ENCODE measurements at regions not wholly inside any gene's neighbourhood (a gene's known extent, or its start where the extent isn't known, plus 50 kb on each side); places are given as distances from the start of the nearest gene placed in this dataset.
"Not testable (repeated sequence)": the region's sequence is repeated elsewhere in the genome, so short reads cannot be mapped to it uniquely, and the experiment has no call there.

DNA sequence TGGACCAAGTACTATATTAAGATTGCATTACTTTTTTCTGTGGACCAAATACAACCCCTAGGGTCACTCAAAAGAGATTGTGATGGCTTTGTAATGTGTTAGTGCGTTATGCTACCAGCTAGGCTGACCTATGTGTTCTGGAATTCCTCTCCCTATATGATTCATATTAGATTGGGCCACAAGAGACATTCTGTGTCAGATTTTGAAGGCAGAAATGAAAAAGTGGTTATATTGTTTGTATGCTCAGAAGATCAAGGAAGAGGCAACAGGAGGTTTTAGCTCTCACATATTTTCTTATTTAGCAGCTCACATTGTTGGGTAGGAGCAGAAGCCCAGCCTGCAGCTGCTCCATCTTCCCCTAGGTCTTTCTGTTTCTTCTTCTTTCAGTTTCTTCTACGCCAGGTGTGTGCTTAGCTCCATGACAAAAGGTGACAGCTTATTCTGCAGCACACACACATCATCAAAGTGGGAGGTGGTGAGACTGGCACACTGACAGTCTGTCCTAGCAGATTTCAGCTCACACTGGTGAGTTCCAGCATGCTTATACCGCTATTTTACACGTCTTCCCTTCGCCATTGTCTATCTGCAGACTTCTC lies 156.8 kb upstream of the UBE2E3 start:
- DNase-seq (ENCODE audit: low spot score) = no peak
- ChIA-PET CTCF (no interaction called here), POLR2A (ENCODE audit: low non-redundant PET) (no interaction called here)
- H3K27ac ChIP-seq = no peak overlapping the region
- TF ChIP-seq, protein P1, sequence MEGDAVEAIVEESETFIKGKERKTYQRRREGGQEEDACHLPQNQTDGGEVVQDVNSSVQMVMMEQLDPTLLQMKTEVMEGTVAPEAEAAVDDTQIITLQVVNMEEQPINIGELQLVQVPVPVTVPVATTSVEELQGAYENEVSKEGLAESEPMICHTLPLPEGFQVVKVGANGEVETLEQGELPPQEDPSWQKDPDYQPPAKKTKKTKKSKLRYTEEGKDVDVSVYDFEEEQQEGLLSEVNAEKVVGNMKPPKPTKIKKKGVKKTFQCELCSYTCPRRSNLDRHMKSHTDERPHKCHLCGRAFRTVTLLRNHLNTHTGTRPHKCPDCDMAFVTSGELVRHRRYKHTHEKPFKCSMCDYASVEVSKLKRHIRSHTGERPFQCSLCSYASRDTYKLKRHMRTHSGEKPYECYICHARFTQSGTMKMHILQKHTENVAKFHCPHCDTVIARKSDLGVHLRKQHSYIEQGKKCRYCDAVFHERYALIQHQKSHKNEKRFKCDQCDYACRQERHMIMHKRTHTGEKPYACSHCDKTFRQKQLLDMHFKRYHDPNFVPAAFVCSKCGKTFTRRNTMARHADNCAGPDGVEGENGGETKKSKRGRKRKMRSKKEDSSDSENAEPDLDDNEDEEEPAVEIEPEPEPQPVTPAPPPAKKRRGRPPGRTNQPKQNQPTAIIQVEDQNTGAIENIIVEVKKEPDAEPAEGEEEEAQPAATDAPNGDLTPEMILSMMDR (conservative IDR thresholded peaks at IDR 0.05; ENCODE audit: low read depth) = no peak

GRCh38 chr2:180819106-180819505 lies 161.3 kb upstream of the UBE2E3 start:
- no peak for DNase-seq (ENCODE audit: low spot score)
- ChIA-PET CTCF (no interaction called here), POLR2A (ENCODE audit: low non-redundant PET) (no interaction called here)
- TF ChIP-seq, protein P1 (conservative IDR thresholded peaks at IDR 0.05; ENCODE audit: low read depth) = no peak
- H3K27ac ChIP-seq = no peak overlapping the region

- CTCF ChIA-PET; POLR2A ChIA-PET (ENCODE audit: low non-redundant PET); H3K27ac ChIP-seq; DNase-seq (ENCODE audit: low spot score): not testable (repeated sequence)
These were observed 161.7 kb upstream of the UBE2E3 start for GRCh38 chr2:180818700-180819099.

DNA sequence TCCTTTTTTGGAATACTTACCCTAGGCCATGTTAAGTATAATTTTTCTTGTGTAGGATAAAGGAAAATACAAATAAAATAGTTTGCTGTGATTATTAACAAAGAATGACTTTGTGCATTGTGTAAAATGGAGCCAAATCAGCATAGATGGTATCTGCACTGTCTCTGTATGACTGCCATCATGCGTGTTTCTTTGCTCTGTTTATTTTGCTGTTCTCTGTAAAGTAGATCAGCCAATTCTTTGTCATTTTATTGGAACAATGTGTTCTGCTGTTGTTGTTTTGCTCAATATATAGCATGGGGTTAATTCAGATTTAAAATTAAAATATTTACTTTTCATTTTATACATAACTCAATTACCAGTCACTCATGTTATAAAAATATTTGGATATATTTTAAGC lies 181.3 kb upstream of the UBE2E3 start:
- DNase-seq (ENCODE audit: low spot score) = no peak
- TF ChIP-seq, protein P1 (conservative IDR thresholded peaks at IDR 0.05; ENCODE audit: low read depth) = no peak
- CTCF ChIA-PET = no interaction called here
- no peak overlapping the region for H3K27ac ChIP-seq
- POLR2A ChIA-PET (ENCODE audit: low non-redundant PET) = no interaction called here

GRCh38 chr2:180790891-180791290 lies 189.5 kb upstream of the UBE2E3 start:
- ChIA-PET CTCF (interaction anchor here (0.7 kb wide), 1 partner anchor 136 kb away, joined by 3 read pairs; no protein-coding TSS in a partner anchor), POLR2A (ENCODE audit: low non-redundant PET) (no interaction called here)
- DNase-seq (ENCODE audit: low spot score) = no peak
- TF ChIP-seq, protein P1 (conservative IDR thresholded peaks at IDR 0.05; ENCODE audit: low read depth) = no peak
- H3K27ac ChIP-seq = no peak overlapping the region

- DNase-seq (ENCODE audit: low spot score) = no peak
- TF ChIP-seq, protein P1 (conservative IDR thresholded peaks at IDR 0.05; ENCODE audit: low read depth) = no peak
- H3K27ac ChIP-seq = no peak overlapping the region
- CTCF ChIA-PET = no interaction called here
- POLR2A ChIA-PET (ENCODE audit: low non-redundant PET) = no interaction called here
These were observed 193.1 kb upstream of the UBE2E3 start for GRCh38 chr2:180787330-180787729.

- H3K27ac ChIP-seq = no peak overlapping the region
- DNase-seq (ENCODE audit: low spot score) = no peak
- ChIA-PET POLR2A (ENCODE audit: low non-redundant PET) (no interaction called here), CTCF (interaction anchor here (0.6 to 0.8 kb wide), 2 partner anchors 29 to 61 kb away, joined by 4 to 6 read pairs; no protein-coding TSS in a partner anchor)
- TF ChIP-seq, protein P1 (conservative IDR thresholded peaks at IDR 0.05; ENCODE audit: low read depth) = no peak
These were observed 199.1 kb upstream of the UBE2E3 start for GRCh38 chr2:180781276-180781675.
